Spleen (tissue), 11 donors: ENCODE measurements at regions not wholly inside any gene's neighbourhood (a gene's known extent, or its start where the extent isn't known, plus 50 kb on each side); places are given as distances from the start of the nearest gene placed in this dataset.

Source experiments
- DNase-seq: peaks from one replicate; pipeline ENCODE4 v3.0.0-alpha.2; 2020
- H3K27ac ChIP-seq, 8 donors: fragments of 200-600 bp; sonication (generic) in 7 of 8; 1 replicate in 4 of 8; 2 replicates in 4 of 8; pipeline versions ENCODE4 v1.5.0 to v1.8.0; 2016 to 2021; ENCODE audit warnings: inconsistent platforms in 4 of 8, mild to moderate bottlenecking in 4 of 8, moderate library complexity in 1 of 8
- H3K27me3 ChIP-seq, 7 donors: fragments of 200-600 bp; sonication (generic) in 6 of 7; replicated peaks in 1 of 7; 1 replicate in 4 of 7; 2 replicates in 3 of 7; pipeline versions ENCODE4 v1.5.0 to v1.8.0; 2016 to 2021; ENCODE audit warnings: inconsistent platforms in 3 of 7, mild to moderate bottlenecking in 1 of 7
- H3K36me3 ChIP-seq, 6 donors: fragments of 200-600 bp; sonication (generic) in 5 of 6; 1 replicate in 4 of 6; 2 replicates in 2 of 6; pipeline versions ENCODE4 v1.5.0 to v1.8.0; 2016 to 2021; ENCODE audit warnings: inconsistent platforms in 2 of 6
- H3K4me1 ChIP-seq, 6 donors: fragments of 200-600 bp; sonication (generic) in 5 of 6; 1 replicate in 3 of 6; 2 replicates in 3 of 6; pipeline versions ENCODE4 v1.5.0 to v1.8.0; 2016 to 2021; ENCODE audit warnings: inconsistent platforms in 3 of 6
- H3K4me3 ChIP-seq, 8 donors: fragments of 200-600 bp; sonication (generic) in 7 of 8; 1 replicate in 4 of 8; 2 replicates in 4 of 8; pipeline versions ENCODE4 v1.5.0 to v1.8.0; 2016 to 2021; ENCODE audit warnings: inconsistent platforms in 4 of 8, mild to moderate bottlenecking in 4 of 8, moderate library complexity in 2 of 8
- H3K9me3 ChIP-seq, 8 donors: fragments of 200-600 bp; sonication (generic) in 7 of 8; 1 replicate in 4 of 8; 2 replicates in 4 of 8; pipeline versions ENCODE4 v1.5.0 to v1.8.0; 2016 to 2021; ENCODE audit warnings: inconsistent platforms in 4 of 8
- CTCF ChIP-seq, 11 experiments: fragments of 200-600 bp in 7 of 11; fragments of 450-650 bp in 4 of 11; sonication (generic) in 4 of 11; IDR thresholded peaks in 8 of 11; conservative IDR thresholded peaks in 3 of 11; 1 replicate in 7 of 11; 2 replicates in 4 of 11; pipeline versions ENCODE4 v1.4.0 to v1.8.0; 2016 to 2021; ENCODE audit warnings: antibody characterized with exemption in 11 of 11, inconsistent platforms in 4 of 11, mild to moderate bottlenecking in 1 of 11
- POLR2A ChIP-seq, 3 donors: fragments of 450-650 bp; IDR thresholded peaks; one replicate each; pipeline ENCODE4 v1.5.1; 2017; ENCODE audit warnings: antibody characterized with exemption in 3 of 3, mild to moderate bottlenecking in 1 of 3
- POLR2AphosphoS5 ChIP-seq, 3 donors: sonication (generic); formaldehyde crosslinking; IDR thresholded peaks; one replicate each; pipeline ENCODE4 v1.5.1; 2017; ENCODE audit warnings: antibody characterized with exemption in 3 of 3
- WGBS, 5 donors: extraction: QIAGEN DNeasy Blood & Tissue Kit in 3 of 5; methylation state at CpG; one replicate each; pipeline versions ENCODE4 v1.1.5 to v1.1.7; 2013 to 2018; 5-methylcytosine and 5-hydroxymethylcytosine counted together
- intact Hi-C: fragments of 100-400 bp; cut with DNase I; formaldehyde crosslinking; loops from one replicate; pipeline ENCODE4 v1.15.0; 2023; ENCODE audit warnings: low total_unique reads
- donor health status: healthy with polysubstance abuse.
- donor health status: DM: no; HTN: no; CAD: no; lungs with moderate emphysema.
- donor health status: DM: no; HTN: no; CAD: no.
- donor health status: Bipolar disorder and iron deficiency.
- donor health status: healthy.
- donor health status: DM: no; HTN: no; CAD: no.
- donor health status: DM: yes; HTN: yes; CAD: no.

- WGBS, 5 donors = 55 to 71% (median 61%) methylated on average over 1 of the region's 1 CpG
- no peak overlapping the region for H3K27ac ChIP-seq
- H3K4me3 ChIP-seq = no peak overlapping the region
- no peaks in the 10 kb centered on the region for H3K36me3 ChIP-seq
- no peaks in the 10 kb centered on the region for H3K4me1 ChIP-seq
- H3K9me3 ChIP-seq = no peaks in the 10 kb centered on the region
- intact Hi-C loops = no loop called here
- TF ChIP-seq POLR2A (IDR thresholded peaks at IDR 0.05) (no peak), CTCF (IDR thresholded peaks at IDR 0.05 in 8 of 11, conservative IDR thresholded peaks at IDR 0.05 in 3 of 11) (no peak), POLR2AphosphoS5 (IDR thresholded peaks at IDR 0.05) (no peak)
- no peak for DNase-seq
- H3K27me3 ChIP-seq = no peaks in the 10 kb centered on the region
Observed at GRCh38 chr21:27024301-27024700, 57.4 kb upstream of the ADAMTS5 start.

- H3K27ac ChIP-seq = no peak overlapping the region
- no peak for TF ChIP-seq POLR2AphosphoS5 (IDR thresholded peaks at IDR 0.05)
- TF ChIP-seq CTCF (IDR thresholded peaks at IDR 0.05 in 8 of 11, conservative IDR thresholded peaks at IDR 0.05 in 3 of 11) = no peak
- no peak for TF ChIP-seq POLR2A (IDR thresholded peaks at IDR 0.05)
- WGBS, 5 donors = 81 to 93% (median 89%) methylated on average over 4 of the region's 4 CpGs
- H3K36me3 ChIP-seq = no peaks in the 10 kb centered on the region
- no peaks in the 10 kb centered on the region for H3K9me3 ChIP-seq
- intact Hi-C loops = no loop called here
- DNase-seq = no peak
- H3K27me3 ChIP-seq = no peaks in the 10 kb centered on the region
- H3K4me1 ChIP-seq = no peaks in the 10 kb centered on the region
- no peak overlapping the region for H3K4me3 ChIP-seq
Observed at GRCh38 chr21:27023186-27023585, 56.3 kb upstream of the ADAMTS5 start.

- no peaks in the 10 kb centered on the region for H3K36me3 ChIP-seq
- intact Hi-C loops = no loop called here
- 78 to 95% (median 83%) methylated on average over 1 of the region's 1 CpG for WGBS, 5 donors
- no peaks in the 10 kb centered on the region for H3K27me3 ChIP-seq
- no peaks in the 10 kb centered on the region for H3K4me1 ChIP-seq
- H3K9me3 ChIP-seq = no peaks in the 10 kb centered on the region
- DNase-seq = no peak
- no peak overlapping the region for H3K27ac ChIP-seq
- H3K4me3 ChIP-seq = no peak overlapping the region
- no peak for TF ChIP-seq CTCF (IDR thresholded peaks at IDR 0.05 in 8 of 11, conservative IDR thresholded peaks at IDR 0.05 in 3 of 11)
- TF ChIP-seq POLR2A (IDR thresholded peaks at IDR 0.05) = no peak
Observed at GRCh38 chr21:27021801-27022200, 54.9 kb upstream of the ADAMTS5 start.

- no peaks in the 10 kb centered on the region for H3K4me1 ChIP-seq
- WGBS, 5 donors = 82 to 95% (median 92%) methylated on average over 1 of the region's 1 CpG
- intact Hi-C loops = no loop called here
Observed at GRCh38 chr21:27021046-27021445, 54.2 kb upstream of the ADAMTS5 start.

More at GRCh38 chr21:27021046-27021445, 54.2 kb upstream of the ADAMTS5 start:
- H3K27me3 ChIP-seq = no peaks in the 10 kb centered on the region
- no peaks in the 10 kb centered on the region for H3K9me3 ChIP-seq
- DNase-seq = no peak
- H3K4me3 ChIP-seq = no peak overlapping the region
- TF ChIP-seq POLR2A (IDR thresholded peaks at IDR 0.05) (no peak), CTCF (IDR thresholded peaks at IDR 0.05 in 8 of 11, conservative IDR thresholded peaks at IDR 0.05 in 3 of 11) (no peak), POLR2AphosphoS5 (IDR thresholded peaks at IDR 0.05) (no peak)
- no peaks in the 10 kb centered on the region for H3K36me3 ChIP-seq
- no peak overlapping the region for H3K27ac ChIP-seq
